Calu3 (cell line): ENCODE measurements at regions not wholly inside any gene's neighbourhood (a gene's known extent, or its start where the extent isn't known, plus 50 kb on each side); places are given as distances from the start of the nearest gene placed in this dataset.
"Not testable (repeated sequence)": the region's sequence is repeated elsewhere in the genome, so short reads cannot be mapped to it uniquely, and the experiment has no call there.

Experiments used
- BruUV-seq: library from RNA; stranded (reverse); fragments of 400-500 nt; replicated peaks from 2 replicates; lab custom pipeline; 2021; lab: Mats Ljungman, UMichigan
- CTCF ChIA-PET: fragments of 300-600 bp; sonication (Branson Sonifier 250); formaldehyde crosslinking; loops from one replicate; lab custom pipeline; 2022; ENCODE audit warnings: antibody characterized with exemption; lab: Charles Lee
- DNase-seq: peaks from one replicate; pipeline ENCODE4 v3.0.0; 2022
- H3K27ac Mint-ChIP-seq: one replicate; pipeline ENCODE4 v1.8.0; 2022; ENCODE audit warnings: mixed read lengths; ENCODE audit not compliant: unreplicated experiment
- H3K27me3 Mint-ChIP-seq: one replicate; pipeline ENCODE4 v1.8.0; 2022; ENCODE audit warnings: mixed read lengths; ENCODE audit not compliant: unreplicated experiment
- H3K36me3 Mint-ChIP-seq: one replicate; pipeline ENCODE4 v1.8.0; 2022; ENCODE audit warnings: mild to moderate bottlenecking, moderate library complexity, mixed read lengths; ENCODE audit not compliant: insufficient read depth, unreplicated experiment
- H3K4me1 Mint-ChIP-seq: one replicate; pipeline ENCODE4 v1.8.0; 2022; ENCODE audit warnings: mild to moderate bottlenecking, low read depth, mixed read lengths; ENCODE audit not compliant: unreplicated experiment
- H3K4me3 Mint-ChIP-seq: one replicate; pipeline ENCODE4 v1.8.0; 2022; ENCODE audit warnings: mild to moderate bottlenecking, low read depth, moderate library complexity, mixed read lengths; ENCODE audit not compliant: unreplicated experiment
- H3K9me3 Mint-ChIP-seq: one replicate; pipeline ENCODE4 v1.8.0; 2022; ENCODE audit warnings: low read depth, mixed read lengths; ENCODE audit not compliant: unreplicated experiment
- CTCF ChIP-seq: fragments of 200-600 bp; IDR thresholded peaks from one replicate; pipeline ENCODE4 v1.8.0; 2022; ENCODE audit warnings: antibody characterized with exemption; ENCODE audit not compliant: unreplicated experiment
- intact Hi-C: fragments of 100-400 bp; cut with micrococcal nuclease; formaldehyde crosslinking; loops from one replicate; pipeline ENCODE4 v1.10.0; 2022; ENCODE audit not compliant: unreplicated experiment

DNA sequence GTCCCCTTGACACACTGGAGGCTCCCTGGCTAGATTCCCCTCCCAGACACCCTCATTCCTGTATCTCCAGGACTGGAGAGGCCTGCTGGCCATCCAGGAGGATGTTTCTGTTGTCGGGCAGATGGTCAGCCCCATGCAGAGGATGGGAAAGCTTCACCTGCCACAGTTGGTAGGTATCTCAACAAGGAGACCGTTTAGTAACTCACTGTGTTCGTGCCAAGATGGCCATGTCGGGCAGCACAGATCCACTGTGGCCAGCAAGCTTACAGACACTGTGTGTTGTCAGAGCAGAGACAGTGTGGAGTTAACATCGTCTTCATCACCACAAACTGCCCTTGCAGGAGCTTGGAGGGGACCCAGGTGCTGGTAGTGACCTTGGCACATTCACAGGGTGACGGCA lies 390.9 kb downstream of the SEC14L1 start:
- intact Hi-C loops: no loop called here
- no peaks in the 10 kb centered on the region for H3K4me1 Mint-ChIP-seq
- no TSS peak for BruUV-seq
- peaks cover 15% of the 10 kb centered on the region for H3K27me3 Mint-ChIP-seq
- no peak for DNase-seq
- peaks cover 3% of the 10 kb centered on the region for H3K9me3 Mint-ChIP-seq
- no peaks in the 10 kb centered on the region for H3K36me3 Mint-ChIP-seq
- H3K27ac Mint-ChIP-seq: no peak overlapping the region
- CTCF ChIA-PET: no interaction called here
- no peak for TF ChIP-seq CTCF
- no peak overlapping the region for H3K4me3 Mint-ChIP-seq

- H3K4me3 Mint-ChIP-seq, DNase-seq, intact Hi-C loops, CTCF ChIA-PET, H3K4me1 Mint-ChIP-seq, BruUV-seq, H3K9me3 Mint-ChIP-seq, H3K27ac Mint-ChIP-seq, H3K36me3 Mint-ChIP-seq: not testable (repeated sequence)
- peaks cover 16% of the 10 kb centered on the region for H3K27me3 Mint-ChIP-seq
These were observed 392.9 kb downstream of the SEC14L1 start for GRCh38 chr17:77533697-77534096.

- intact Hi-C loops: no loop called here
- BruUV-seq: no TSS peak
- H3K27ac Mint-ChIP-seq: no peak overlapping the region
These were observed 393.4 kb downstream of the SEC14L1 start for GRCh38 chr17:77534137-77534536.

DNA sequence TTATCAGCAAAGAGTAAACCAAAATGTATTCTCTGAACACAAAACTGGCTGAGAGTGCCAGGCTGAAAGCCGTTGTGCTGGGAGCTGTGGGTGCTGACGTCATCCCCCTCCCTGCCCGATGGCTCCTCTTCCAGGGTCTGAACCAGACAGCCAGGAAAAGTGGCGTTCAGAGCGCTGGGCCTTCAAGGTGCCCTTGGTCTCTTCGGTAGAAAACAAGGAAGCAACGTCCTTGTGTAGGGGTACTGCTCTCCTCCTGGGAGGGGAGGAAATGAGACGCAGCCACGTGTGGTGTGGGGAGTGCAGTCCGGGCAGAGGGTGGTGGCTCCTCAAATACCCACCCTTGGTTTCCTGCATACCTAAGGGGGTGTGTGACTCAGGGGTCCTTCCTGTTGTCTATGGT lies 394.7 kb downstream of the SEC14L1 start:
- no peak for DNase-seq
- CTCF ChIA-PET: no interaction called here
- no TSS peak for BruUV-seq

More at GRCh38 chr17:77534137-77534536, 393.4 kb downstream of the SEC14L1 start:
- H3K4me1 Mint-ChIP-seq: no peaks in the 10 kb centered on the region
- CTCF ChIA-PET: no interaction called here
- peaks cover 16% of the 10 kb centered on the region for H3K27me3 Mint-ChIP-seq
- DNase-seq: no peak
- no peak overlapping the region for H3K4me3 Mint-ChIP-seq
- H3K9me3 Mint-ChIP-seq: peaks cover 3% of the 10 kb centered on the region
- no peaks in the 10 kb centered on the region for H3K36me3 Mint-ChIP-seq
- no peak for TF ChIP-seq CTCF

More for the DNA sequence above, 394.7 kb downstream of the SEC14L1 start:
- H3K27ac Mint-ChIP-seq: no peak overlapping the region
- H3K9me3 Mint-ChIP-seq: peaks cover 3% of the 10 kb centered on the region
- H3K4me1 Mint-ChIP-seq: no peaks in the 10 kb centered on the region
- H3K4me3 Mint-ChIP-seq: no peak overlapping the region
- intact Hi-C loops: no loop called here
- TF ChIP-seq CTCF: no peak
- peaks cover 24% of the 10 kb centered on the region for H3K27me3 Mint-ChIP-seq
- H3K36me3 Mint-ChIP-seq: no peaks in the 10 kb centered on the region
